Endothelial cell of umbilical vein (primary cell): ENCODE measurements at regions not wholly inside any gene's neighbourhood (a gene's known extent, or its start where the extent isn't known, plus 50 kb on each side); places are given as distances from the start of the nearest gene placed in this dataset.

Experiments
- BruUV-seq: library from RNA; stranded (reverse); fragments of 400-500 nt; replicated peaks from 2 replicates; lab custom pipeline; 2021; lab: Mats Ljungman, UMichigan
- CTCF ChIA-PET: fragments of 300-600, 350-600 bp; sonication (Branson Sonifier 250); formaldehyde crosslinking; loops from one replicate; lab custom pipeline; 2021; ENCODE audit warnings: antibody characterized with exemption, inconsistent platforms; lab: Charles Lee
- POLR2A ChIA-PET: fragments of 300-600, 350-600 bp; sonication (Branson Sonifier 250); formaldehyde crosslinking; loops from one replicate; lab custom pipeline; 2021; ENCODE audit warnings: antibody characterized with exemption, inconsistent platforms; lab: Charles Lee
- DNase-seq: peaks from one replicate; pipeline ENCODE4 v3.0.0-alpha.2; 2011; ENCODE audit warnings: low read depth, low spot score
- FAIRE-seq: peaks from 2 replicates; lab custom pipeline; 2011; peaks lifted over from hg19 to GRCh38; lab: Jason Lieb, UNC
- H2AFZ ChIP-seq: 2 replicates; pipeline ENCODE4 v1.6.0; 2012; ENCODE audit warnings: low read depth, low read length, control low read depth, inconsistent platforms
- H3K27ac ChIP-seq: 2 replicates; pipeline ENCODE4 v1.5.1; 2011; ENCODE audit warnings: low read depth, mild to moderate bottlenecking, control low read depth, low read length, moderate library complexity; ENCODE audit not compliant: insufficient read depth
- H3K27me3 ChIP-seq, 2 experiments: 2 replicates each; pipeline versions ENCODE4 v1.6.0 to v1.6.1; 2011; ENCODE audit warnings: low read length in 2 of 2, mixed read lengths in 1 of 2; ENCODE audit not compliant: control insufficient read depth in 2 of 2, insufficient read depth in 2 of 2
- H3K36me3 ChIP-seq, 2 experiments: 2 replicates in 1 of 2; 3 replicates in 1 of 2; pipeline ENCODE4 v1.5.1; 2011; ENCODE audit warnings: low read length in 2 of 2, mild to moderate bottlenecking in 1 of 2, moderate library complexity in 1 of 2; ENCODE audit not compliant: control insufficient read depth in 2 of 2, insufficient read depth in 2 of 2; ENCODE audit errors: extremely low read depth in 1 of 2
- H3K4me1 ChIP-seq: 3 replicates; pipeline ENCODE4 v1.5.1; 2011; ENCODE audit warnings: mild to moderate bottlenecking, low read length; ENCODE audit not compliant: control insufficient read depth, insufficient read depth; ENCODE audit errors: extremely low read depth
- H3K4me2 ChIP-seq: 2 replicates; pipeline ENCODE4 v1.6.1; 2011; ENCODE audit warnings: low read length, control low read depth, mixed read lengths; ENCODE audit not compliant: insufficient read depth
- H3K4me3 ChIP-seq, 3 experiments: fragments of 200-600 bp in 1 of 3; sonication (generic), shearing (Covaris generic) in 1 of 3; replicated peaks in 1 of 3; 2 replicates each; pipeline ENCODE4 v1.5.1; 2011 to 2016; ENCODE audit warnings: control low read depth in 3 of 3, low read length in 3 of 3, mild to moderate bottlenecking in 2 of 3, inconsistent platforms in 1 of 3, low read depth in 1 of 3, moderate library complexity in 1 of 3; ENCODE audit not compliant: insufficient read depth in 1 of 3
- H3K79me2 ChIP-seq: 2 replicates; pipeline ENCODE4 v1.6.0; 2012; ENCODE audit warnings: low read length, inconsistent platforms; ENCODE audit not compliant: control insufficient read depth, insufficient read depth
- H3K9ac ChIP-seq: replicated peaks from 2 replicates; pipeline ENCODE3; 2011; ENCODE audit warnings: low read length, control low read depth; ENCODE audit not compliant: insufficient read depth; ENCODE audit errors: extremely low read depth
- H3K9me1 ChIP-seq: replicated peaks from 3 replicates; pipeline ENCODE4 v1.6.0; 2011; ENCODE audit warnings: mild to moderate bottlenecking, low read length; ENCODE audit not compliant: control insufficient read depth, insufficient read depth; ENCODE audit errors: extremely low read depth
- H3K9me3 ChIP-seq: replicated peaks from 2 replicates; pipeline ENCODE4 v1.5.1; 2012; ENCODE audit warnings: low read length, inconsistent platforms; ENCODE audit not compliant: control insufficient read depth, insufficient read depth
- H4K20me1 ChIP-seq: replicated peaks from 2 replicates; pipeline ENCODE3; 2011; ENCODE audit warnings: mild to moderate bottlenecking, low read length; ENCODE audit not compliant: control insufficient read depth, insufficient read depth; ENCODE audit errors: extremely low read depth
- EZH2 ChIP-seq: IDR thresholded peaks from 2 replicates; pipeline ENCODE4 v1.6.1; 2012; ENCODE audit warnings: borderline replicate concordance, low read depth, mild to moderate bottlenecking, moderate library complexity, low read length, inconsistent platforms; ENCODE audit not compliant: severe bottlenecking
- FOS ChIP-seq: IDR thresholded peaks from 2 replicates; pipeline ENCODE4 v1.6.1; 2011; ENCODE audit warnings: mild to moderate bottlenecking, low read length, moderate library complexity, borderline replicate concordance; ENCODE audit not compliant: insufficient read depth
- GATA2 ChIP-seq: IDR thresholded peaks from 2 replicates; pipeline ENCODE4 v1.7.0; 2011; ENCODE audit warnings: low read depth, mild to moderate bottlenecking, moderate library complexity, mixed read lengths, low read length; ENCODE audit not compliant: insufficient read length, insufficient read depth
- JUN ChIP-seq: IDR thresholded peaks from 2 replicates; pipeline ENCODE4 v1.6.1; 2011; ENCODE audit warnings: borderline replicate concordance, low read depth; ENCODE audit not compliant: insufficient read length, insufficient read depth
- MYC ChIP-seq: IDR thresholded peaks from one replicate; pipeline ENCODE4 v1.6.1; 2011; ENCODE audit warnings: mild to moderate bottlenecking, low read depth, low read length
- POLR2A ChIP-seq: IDR thresholded peaks from 2 replicates; pipeline ENCODE4 v1.6.1; 2012; ENCODE audit warnings: low read depth, mild to moderate bottlenecking, control low read depth, low read length
- POLR2AphosphoS5 ChIP-seq: IDR thresholded peaks from 2 replicates; pipeline ENCODE4 v1.6.1; 2012; ENCODE audit warnings: low read depth, mild to moderate bottlenecking, control low read depth, low read length, moderate library complexity; ENCODE audit not compliant: insufficient read depth
- dilution Hi-C: fragments of 300-500 bp; cut with MboI; formaldehyde crosslinking; loops from one replicate; pipeline ENCODE4 v1.15.0; 2019; ENCODE audit warnings: low sequenced_read_pairs; ENCODE audit not compliant: extremely low pct_ligation_motif_present
- intact Hi-C: fragments of 100-400 bp; cut with micrococcal nuclease; formaldehyde crosslinking; loops from one replicate; pipeline ENCODE4 v1.10.0; 2022
- TF ChIP-seq, protein P1 (sequence below), 2 donors: IDR thresholded peaks; 1 replicate in 1 of 2; 2 replicates in 1 of 2; pipeline ENCODE4 v1.5.1; 2011; ENCODE audit warnings: low read length in 2 of 2, mild to moderate bottlenecking in 2 of 2, moderate library complexity in 2 of 2, control low read depth in 1 of 2, inconsistent platforms in 1 of 2, low read depth in 1 of 2; ENCODE audit not compliant: insufficient read depth in 1 of 2; ENCODE audit errors: extremely low read depth in 1 of 2

DNA sequence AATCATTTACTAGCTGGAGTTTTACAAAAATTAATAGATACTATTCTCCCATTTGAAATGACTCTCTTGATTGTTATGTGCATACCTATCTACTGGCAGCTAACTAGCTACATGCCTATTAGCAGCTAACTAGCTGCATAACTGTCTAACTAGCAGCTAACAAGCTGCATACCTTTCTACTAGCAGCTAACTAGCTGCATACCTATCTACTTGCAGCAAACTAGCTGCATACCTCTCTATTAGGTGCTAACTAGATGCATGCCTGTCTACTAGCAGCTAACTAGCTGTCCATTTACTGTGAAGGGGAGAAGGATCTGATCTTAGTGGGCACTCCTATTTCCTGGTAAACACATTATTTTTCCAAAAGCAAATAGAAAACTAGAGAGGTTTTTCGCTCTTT, 439.4 kb upstream of the PFKP start:
- no peak for DNase-seq
- POLR2A ChIA-PET, result no interaction called here
- Histone ChIP-seq H4K20me1 (no peaks in the 10 kb centered on the region), H3K27ac (no peak overlapping the region), H2AFZ (no peak overlapping the region), H3K9me3 (peaks cover 6% of the 10 kb centered on the region), H3K79me2 (no peaks in the 10 kb centered on the region), H3K36me3 (no peaks in the 10 kb centered on the region), H3K4me3 (no peak overlapping the region), H3K4me2 (no peak overlapping the region), H3K9ac (no peak overlapping the region), H3K9me1 (no peaks in the 10 kb centered on the region), H3K27me3 (no peaks in the 10 kb centered on the region), H3K4me1 (no peaks in the 10 kb centered on the region)
- FAIRE-seq, result no peak
- dilution Hi-C loops, result no loop called here
- no peak for TF ChIP-seq GATA2
- no peak for TF ChIP-seq EZH2
- TF ChIP-seq FOS, result no peak
- TF ChIP-seq, protein P1, sequence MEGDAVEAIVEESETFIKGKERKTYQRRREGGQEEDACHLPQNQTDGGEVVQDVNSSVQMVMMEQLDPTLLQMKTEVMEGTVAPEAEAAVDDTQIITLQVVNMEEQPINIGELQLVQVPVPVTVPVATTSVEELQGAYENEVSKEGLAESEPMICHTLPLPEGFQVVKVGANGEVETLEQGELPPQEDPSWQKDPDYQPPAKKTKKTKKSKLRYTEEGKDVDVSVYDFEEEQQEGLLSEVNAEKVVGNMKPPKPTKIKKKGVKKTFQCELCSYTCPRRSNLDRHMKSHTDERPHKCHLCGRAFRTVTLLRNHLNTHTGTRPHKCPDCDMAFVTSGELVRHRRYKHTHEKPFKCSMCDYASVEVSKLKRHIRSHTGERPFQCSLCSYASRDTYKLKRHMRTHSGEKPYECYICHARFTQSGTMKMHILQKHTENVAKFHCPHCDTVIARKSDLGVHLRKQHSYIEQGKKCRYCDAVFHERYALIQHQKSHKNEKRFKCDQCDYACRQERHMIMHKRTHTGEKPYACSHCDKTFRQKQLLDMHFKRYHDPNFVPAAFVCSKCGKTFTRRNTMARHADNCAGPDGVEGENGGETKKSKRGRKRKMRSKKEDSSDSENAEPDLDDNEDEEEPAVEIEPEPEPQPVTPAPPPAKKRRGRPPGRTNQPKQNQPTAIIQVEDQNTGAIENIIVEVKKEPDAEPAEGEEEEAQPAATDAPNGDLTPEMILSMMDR (IDR thresholded peaks at IDR 0.05; ENCODE audit: extremely low read depth in 1 of 2, insufficient read depth in 1 of 2, low read depth in 1 of 2, low read length in 2 of 2), result no peak
- no peak for TF ChIP-seq POLR2AphosphoS5
- TF ChIP-seq POLR2A, result no peak
- TF ChIP-seq MYC, result no peak
- no peak for TF ChIP-seq JUN
- BruUV-seq, result no TSS peak
- intact Hi-C loops, result no loop called here
- CTCF ChIA-PET, result interaction anchor here (0.7 kb wide), 1 partner anchor 104 kb away, joined by 3 read pairs; no protein-coding TSS in a partner anchor
